A673 (cell line): ENCODE measurements at regions not wholly inside any gene's neighbourhood (a gene's known extent, or its start where the extent isn't known, plus 50 kb on each side); places are given as distances from the start of the nearest gene placed in this dataset.

ENCODE experiments used
- EZH2 ChIP-seq: fragments of 200-600 bp; sonication (generic); IDR thresholded peaks from 2 replicates; pipeline ENCODE4 v1.6.1; 2017; ENCODE audit warnings: borderline replicate concordance, low read depth, mild to moderate bottlenecking, mixed read lengths, antibody characterized with exemption, low read length; ENCODE audit not compliant: poor library complexity, severe bottlenecking
- TF ChIP-seq, protein P1 (sequence below): fragments of 300-800, 200-600 bp; sonication (generic); conservative IDR thresholded peaks from 2 replicates; pipeline ENCODE4 v1.5.1; 2017; ENCODE audit warnings: low read depth, mild to moderate bottlenecking, antibody characterized with exemption, low read length, moderate library complexity, mixed read lengths

DNA sequence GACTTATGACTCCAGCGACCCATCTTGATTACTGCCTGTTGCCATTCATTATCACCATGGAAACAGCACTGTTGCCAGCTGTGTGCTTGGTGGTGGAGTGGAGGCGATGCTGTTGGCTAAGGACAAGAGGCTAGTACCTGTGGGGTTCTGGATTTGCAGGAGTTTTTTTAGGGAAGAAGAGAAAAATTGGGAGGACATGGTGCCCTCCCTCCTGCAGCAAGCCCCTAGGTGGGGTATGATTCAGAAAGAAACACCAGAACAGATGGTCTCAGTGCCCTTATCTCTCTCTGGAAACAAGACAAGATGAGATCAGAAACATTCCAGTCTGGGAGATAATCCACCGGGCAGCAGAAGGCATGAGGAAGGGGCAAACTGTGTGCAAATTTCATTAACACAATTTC, 87.8 kb upstream of the TLR4 start:
- TF ChIP-seq, protein P1, sequence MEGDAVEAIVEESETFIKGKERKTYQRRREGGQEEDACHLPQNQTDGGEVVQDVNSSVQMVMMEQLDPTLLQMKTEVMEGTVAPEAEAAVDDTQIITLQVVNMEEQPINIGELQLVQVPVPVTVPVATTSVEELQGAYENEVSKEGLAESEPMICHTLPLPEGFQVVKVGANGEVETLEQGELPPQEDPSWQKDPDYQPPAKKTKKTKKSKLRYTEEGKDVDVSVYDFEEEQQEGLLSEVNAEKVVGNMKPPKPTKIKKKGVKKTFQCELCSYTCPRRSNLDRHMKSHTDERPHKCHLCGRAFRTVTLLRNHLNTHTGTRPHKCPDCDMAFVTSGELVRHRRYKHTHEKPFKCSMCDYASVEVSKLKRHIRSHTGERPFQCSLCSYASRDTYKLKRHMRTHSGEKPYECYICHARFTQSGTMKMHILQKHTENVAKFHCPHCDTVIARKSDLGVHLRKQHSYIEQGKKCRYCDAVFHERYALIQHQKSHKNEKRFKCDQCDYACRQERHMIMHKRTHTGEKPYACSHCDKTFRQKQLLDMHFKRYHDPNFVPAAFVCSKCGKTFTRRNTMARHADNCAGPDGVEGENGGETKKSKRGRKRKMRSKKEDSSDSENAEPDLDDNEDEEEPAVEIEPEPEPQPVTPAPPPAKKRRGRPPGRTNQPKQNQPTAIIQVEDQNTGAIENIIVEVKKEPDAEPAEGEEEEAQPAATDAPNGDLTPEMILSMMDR, result no peak
- no peak for TF ChIP-seq EZH2
